HFFc6 (cell line): ENCODE measurements at regions not wholly inside any gene's neighbourhood (a gene's known extent, or its start where the extent isn't known, plus 50 kb on each side); places are given as distances from the start of the nearest gene placed in this dataset.

Source experiments
- DNase-seq: peaks from one replicate; pipeline ENCODE4 v3.0.0-alpha.2; 2018
- H3K27ac Mint-ChIP-seq: 2 replicates; pipeline ENCODE4 v1.8.0; 2020; ENCODE audit warnings: mild to moderate bottlenecking, mixed read lengths
- H3K27me3 Mint-ChIP-seq: 2 replicates; pipeline ENCODE4 v1.8.0; 2021; ENCODE audit warnings: mild to moderate bottlenecking, moderate library complexity, mixed read lengths; ENCODE audit not compliant: insufficient read depth
- H3K36me3 Mint-ChIP-seq: 2 replicates; pipeline ENCODE4 v1.8.0; 2021; ENCODE audit warnings: low read depth, mixed read lengths
- H3K4me1 Mint-ChIP-seq: 2 replicates; pipeline ENCODE4 v1.8.0; 2020; ENCODE audit warnings: low read depth, mixed read lengths
- H3K4me3 Mint-ChIP-seq: 2 replicates; pipeline ENCODE4 v1.8.0; 2020; ENCODE audit warnings: mild to moderate bottlenecking, moderate library complexity, mixed read lengths
- H3K9me3 Mint-ChIP-seq: 2 replicates; pipeline ENCODE4 v1.8.0; 2020; ENCODE audit warnings: mild to moderate bottlenecking, mixed read lengths
- CTCF ChIP-seq: fragments of 200-600 bp; sonication (generic); IDR thresholded peaks from 2 replicates; pipeline ENCODE4 v1.5.0; 2021; ENCODE audit warnings: antibody characterized with exemption, mild to moderate bottlenecking

- peak; percentile 20; the same call in 1 of the 2 replicates for TF ChIP-seq CTCF
- Mint-ChIP-seq H3K4me3 (no peak overlapping the region), H3K9me3 (peaks cover 5% of the 10 kb centered on the region; the same call in 1 of the 2 replicates), H3K27ac (no peak overlapping the region), H3K4me1 (peaks cover 8% of the 10 kb centered on the region; the same call in 1 of the 2 replicates), H3K27me3 (peaks cover 3% of the 10 kb centered on the region; the same call in 1 of the 2 replicates), H3K36me3 (no peaks in the 10 kb centered on the region)
- DNase-seq: no peak
Observed at GRCh38 chr9:118631956-118632355, 737.3 kb downstream of the BRINP1 start.

GRCh38 chr9:118635416-118635815, 733.8 kb downstream of the BRINP1 start:
- Mint-ChIP-seq H3K9me3 (peaks cover 10% of the 10 kb centered on the region), H3K27ac (no peak overlapping the region), H3K27me3 (peaks cover 3% of the 10 kb centered on the region; the same call in 1 of the 2 replicates), H3K4me3 (no peak overlapping the region), H3K36me3 (no peaks in the 10 kb centered on the region), H3K4me1 (peaks cover 8% of the 10 kb centered on the region; the same call in 1 of the 2 replicates)
- no peak for DNase-seq
- TF ChIP-seq CTCF: no peak

GRCh38 chr9:118637681-118638080, 731.6 kb downstream of the BRINP1 start:
- H3K27me3 Mint-ChIP-seq: peaks cover 1% of the 10 kb centered on the region; the same call in 1 of the 2 replicates

DNA sequence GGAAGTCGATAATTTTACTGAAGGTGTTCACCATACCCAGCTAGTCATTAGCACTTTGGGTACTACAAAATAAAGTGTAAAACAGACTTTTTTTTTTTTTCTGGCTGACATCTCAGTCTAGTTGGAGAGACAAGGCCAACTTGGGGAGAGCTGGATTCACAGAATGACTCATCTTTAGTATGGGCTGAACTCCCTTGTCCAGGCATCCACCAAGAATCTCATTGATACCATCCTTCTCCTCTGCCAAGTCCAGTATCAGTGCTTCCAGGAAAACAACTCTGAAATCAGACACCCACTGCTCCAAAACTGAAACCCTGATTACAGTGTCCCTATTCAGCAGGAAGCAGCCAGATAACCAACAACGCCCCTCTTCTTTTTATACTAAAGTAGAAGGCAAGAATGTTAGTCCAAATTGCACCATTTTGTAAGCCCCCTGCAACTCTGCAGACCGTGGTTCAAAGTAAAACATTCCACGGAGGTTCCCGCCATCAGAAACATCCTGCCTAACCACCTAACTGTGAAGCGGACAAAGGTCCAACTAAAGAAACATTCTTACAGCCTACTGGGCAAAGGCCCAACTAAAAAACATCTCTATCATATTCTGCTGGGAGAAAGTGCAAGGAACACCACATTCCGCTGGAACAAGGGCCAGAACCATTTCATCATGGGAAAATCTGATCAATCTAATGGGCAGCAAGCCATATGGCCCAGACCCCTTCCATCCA, 728.2 kb downstream of the BRINP1 start:
- H3K27me3 Mint-ChIP-seq: no peaks in the 10 kb centered on the region; the same call in 1 of the 2 replicates
- H3K4me3 Mint-ChIP-seq: no peak overlapping the region
- H3K4me1 Mint-ChIP-seq: peaks cover 29% of the 10 kb centered on the region
- H3K9me3 Mint-ChIP-seq: peaks cover 19% of the 10 kb centered on the region
- no peak overlapping the region for H3K27ac Mint-ChIP-seq
- peak; percentile 19 for DNase-seq
- TF ChIP-seq CTCF: no peak
- H3K36me3 Mint-ChIP-seq: peaks cover 6% of the 10 kb centered on the region; the same call in 1 of the 2 replicates

More at GRCh38 chr9:118637681-118638080, 731.6 kb downstream of the BRINP1 start:
- no peaks in the 10 kb centered on the region for H3K36me3 Mint-ChIP-seq
- TF ChIP-seq CTCF: no peak
- no peak for DNase-seq
- no peak overlapping the region for H3K4me3 Mint-ChIP-seq
- H3K9me3 Mint-ChIP-seq: peaks cover 10% of the 10 kb centered on the region
- H3K4me1 Mint-ChIP-seq: peaks cover 12% of the 10 kb centered on the region
- no peak overlapping the region for H3K27ac Mint-ChIP-seq

DNA sequence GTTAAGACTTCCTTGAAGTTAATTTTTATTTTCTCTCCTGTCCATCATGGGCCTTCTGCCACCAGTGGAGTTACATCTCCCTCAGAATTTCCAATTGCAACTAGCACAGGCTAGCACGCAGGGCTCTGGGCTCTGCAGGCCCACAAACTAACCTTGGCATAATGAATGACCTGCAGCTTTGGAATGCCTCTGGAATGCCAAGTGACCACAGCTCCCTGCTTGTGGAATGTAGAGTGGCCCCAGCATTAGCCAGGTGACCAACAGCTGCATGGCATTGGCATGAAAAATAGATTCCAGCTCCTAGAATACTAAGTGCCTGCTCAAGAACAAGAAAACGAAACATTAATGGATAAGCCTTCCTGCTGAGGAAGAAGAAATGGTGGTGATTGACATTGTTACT, 726.1 kb downstream of the BRINP1 start:
- no peak overlapping the region for H3K27ac Mint-ChIP-seq
- DNase-seq: peak; percentile 56
- no peak for TF ChIP-seq CTCF
- peaks cover 26% of the 10 kb centered on the region for H3K9me3 Mint-ChIP-seq
- peaks cover 29% of the 10 kb centered on the region for H3K4me1 Mint-ChIP-seq
- no peaks in the 10 kb centered on the region; the same call in 1 of the 2 replicates for H3K27me3 Mint-ChIP-seq
- 0 out of 2 replicates have a peak overlapping the region, but pooled peaks have one; percentile 5 for H3K4me3 Mint-ChIP-seq
- peaks cover 6% of the 10 kb centered on the region; the same call in 1 of the 2 replicates for H3K36me3 Mint-ChIP-seq
